HL-60 (cell line): ENCODE measurements at regions not wholly inside any gene's neighbourhood (a gene's known extent, or its start where the extent isn't known, plus 50 kb on each side); places are given as distances from the start of the nearest gene placed in this dataset.

ENCODE experiments used
- DNase-seq, 2 experiments: peaks; one replicate each; pipeline ENCODE4 v3.0.0-alpha.2; 2010 to 2020; ENCODE audit warnings: low read depth in 1 of 2, low spot score in 1 of 2
- H3K27ac ChIP-seq: fragments of 250-450 bp; sonication (Bioruptor Pico); replicated peaks from 2 replicates; pipeline ENCODE4 v1.5.1; 2020; ENCODE audit warnings: mild to moderate bottlenecking, moderate library complexity
- H3K27me3 ChIP-seq: fragments of 250-450 bp; sonication (Bioruptor Pico); 2 replicates; pipeline ENCODE4 v1.5.1; 2021; ENCODE audit warnings: mild to moderate bottlenecking, moderate library complexity; ENCODE audit not compliant: insufficient read depth, poor library complexity, severe bottlenecking
- H3K4me3 ChIP-seq: replicated peaks from 2 replicates; pipeline ENCODE4 v1.5.1; 2011; ENCODE audit warnings: mild to moderate bottlenecking, control low read depth, low read length; ENCODE audit not compliant: insufficient read depth
- CTCF ChIP-seq: IDR thresholded peaks from one replicate; pipeline ENCODE4 v1.5.1; 2011; ENCODE audit warnings: low read length, control low read depth, inconsistent platforms; ENCODE audit not compliant: insufficient read depth
- GABPA ChIP-seq: IDR thresholded peaks from 2 replicates; pipeline ENCODE4 v1.6.1; 2012; ENCODE audit warnings: low read depth
- POLR2AphosphoS5 ChIP-seq: IDR thresholded peaks from 2 replicates; pipeline ENCODE4 v1.6.1; 2012; ENCODE audit warnings: low read depth
- REST ChIP-seq: IDR thresholded peaks from 2 replicates; pipeline ENCODE4 v1.6.1; 2012; ENCODE audit warnings: low read depth; ENCODE audit not compliant: insufficient replicate concordance
- SPI1 ChIP-seq: IDR thresholded peaks from 2 replicates; pipeline ENCODE4 v1.6.1; 2012; ENCODE audit warnings: low read depth, mild to moderate bottlenecking, borderline replicate concordance

- Histone ChIP-seq H3K27me3 (no peaks in the 10 kb centered on the region), H3K27ac (no peak overlapping the region), H3K4me3 (no peak overlapping the region)
- TF ChIP-seq GABPA, result no peak
- no peak for TF ChIP-seq SPI1
- no peak for TF ChIP-seq CTCF
- no peak for TF ChIP-seq POLR2AphosphoS5
- no peak for TF ChIP-seq REST
- DNase-seq, result no peak
Observed at GRCh38 chr6:168883410-168884049, 370.1 kb downstream of the THBS2 start.

GRCh38 chr6:168880271-168880670 lies 373.4 kb downstream of the THBS2 start:
- TF ChIP-seq POLR2AphosphoS5, result no peak
- no peak for TF ChIP-seq SPI1
- no peak for TF ChIP-seq CTCF
- no peak for TF ChIP-seq GABPA
- no peak for TF ChIP-seq REST
- H3K4me3 ChIP-seq, result no peak overlapping the region
- DNase-seq, result no peak
- H3K27me3 ChIP-seq, result no peaks in the 10 kb centered on the region
- no peak overlapping the region for H3K27ac ChIP-seq

- H3K27me3 ChIP-seq, result no peaks in the 10 kb centered on the region
- H3K4me3 ChIP-seq, result no peak overlapping the region
- no peak for DNase-seq
- H3K27ac ChIP-seq, result no peak overlapping the region
- TF ChIP-seq POLR2AphosphoS5 (no peak), CTCF (no peak), REST (no peak), GABPA (no peak), SPI1 (no peak)
Observed at GRCh38 chr6:168877821-168878282, 375.8 kb downstream of the THBS2 start.
